Stimulated activated naive B cell treated with anti-CD40 and anti-IgM and Interleukin-4, amounts not matched to agents 10 μg/mL and 1 μg/mL and 100 μg/mL, for 72 hours (primary cell): ENCODE measurements at regions not wholly inside any gene's neighbourhood (a gene's known extent, or its start where the extent isn't known, plus 50 kb on each side); places are given as distances from the start of the nearest gene placed in this dataset.
"Not testable (repeated sequence)": the region's sequence is repeated elsewhere in the genome, so short reads cannot be mapped to it uniquely, and the experiment has no call there.

Experiments
- ATAC-seq, 2 donors: fragments of 150-1000 bp; cut with Tn5 transposase; replicated peaks; 2 replicates each; pipeline ENCODE4 v1.10.0; 2021; ENCODE audit warnings: moderate library complexity in 1 of 2
- DNase-seq: peaks from one replicate; pipeline ENCODE4 v3.0.0; 2021
- H3K27ac Mint-ChIP-seq: one replicate; pipeline ENCODE4 v1.8.0; 2022; ENCODE audit warnings: mild to moderate bottlenecking, mixed read lengths
- H3K27me3 Mint-ChIP-seq, 2 donors: one replicate each; pipeline ENCODE4 v1.8.0; 2022; ENCODE audit warnings: mixed read lengths in 2 of 2
- H3K36me3 Mint-ChIP-seq, 2 donors: one replicate each; pipeline ENCODE4 v1.8.0; 2022; ENCODE audit warnings: mixed read lengths in 2 of 2, mild to moderate bottlenecking in 1 of 2
- H3K4me1 Mint-ChIP-seq, 2 donors: one replicate each; pipeline ENCODE4 v1.8.0; 2022; ENCODE audit warnings: mixed read lengths in 2 of 2, mild to moderate bottlenecking in 1 of 2
- H3K4me3 Mint-ChIP-seq, 2 donors: one replicate each; pipeline ENCODE4 v1.8.0; 2022; ENCODE audit warnings: mild to moderate bottlenecking in 2 of 2, mixed read lengths in 2 of 2, moderate library complexity in 1 of 2
- H3K9me3 Mint-ChIP-seq, 2 donors: one replicate each; pipeline ENCODE4 v1.8.0; 2022; ENCODE audit warnings: mixed read lengths in 2 of 2, mild to moderate bottlenecking in 1 of 2

DNA sequence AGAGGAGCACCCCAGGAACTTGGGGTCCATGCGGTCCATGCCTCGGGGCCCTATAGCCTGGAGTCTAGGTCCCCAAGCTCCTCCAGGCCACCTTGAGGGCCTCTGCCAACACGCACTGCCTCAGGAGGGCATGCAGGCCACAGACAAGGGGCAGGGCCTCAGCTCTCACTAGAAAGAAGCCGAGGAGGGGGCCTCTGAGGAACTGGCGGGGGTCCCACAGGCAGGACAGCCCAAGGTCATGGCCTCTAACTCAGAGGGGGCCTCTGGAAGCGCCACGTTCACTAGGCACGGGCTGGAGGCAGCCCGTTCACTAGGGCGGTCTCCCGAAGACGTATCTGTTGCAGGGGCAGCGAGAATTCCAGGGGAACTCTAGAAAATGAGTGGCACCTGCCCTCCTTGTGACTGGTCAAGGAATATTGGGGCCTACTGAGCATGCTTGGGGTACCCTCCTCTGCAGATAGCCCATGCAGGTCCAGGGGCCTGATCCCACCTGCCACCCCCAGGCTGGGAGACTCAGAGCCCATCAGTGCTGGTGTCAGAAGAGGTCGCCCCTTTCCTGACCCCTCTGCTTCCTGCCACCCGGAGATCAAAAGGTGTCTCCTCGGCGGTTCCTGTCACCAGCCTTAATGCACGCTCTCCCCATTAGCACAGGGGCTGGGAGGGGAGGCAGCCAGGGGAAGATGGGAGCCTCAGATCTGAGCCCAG is 86.7 kb upstream of the RET start:
- DNase-seq (no peak), ATAC-seq (no peak)
- Mint-ChIP-seq H3K4me3 (no peak overlapping the region), H3K9me3 (no peaks in the 10 kb centered on the region), H3K36me3 (no peaks in the 10 kb centered on the region), H3K4me1 (no peaks in the 10 kb centered on the region), H3K27ac (no peak overlapping the region), H3K27me3 (no peaks in the 10 kb centered on the region)

GRCh38 chr10:42990721-42991441 is 86.0 kb upstream of the RET start:
- H3K4me1 Mint-ChIP-seq, result no peaks in the 10 kb centered on the region
- ATAC-seq (no peak), DNase-seq (no peak)

DNA sequence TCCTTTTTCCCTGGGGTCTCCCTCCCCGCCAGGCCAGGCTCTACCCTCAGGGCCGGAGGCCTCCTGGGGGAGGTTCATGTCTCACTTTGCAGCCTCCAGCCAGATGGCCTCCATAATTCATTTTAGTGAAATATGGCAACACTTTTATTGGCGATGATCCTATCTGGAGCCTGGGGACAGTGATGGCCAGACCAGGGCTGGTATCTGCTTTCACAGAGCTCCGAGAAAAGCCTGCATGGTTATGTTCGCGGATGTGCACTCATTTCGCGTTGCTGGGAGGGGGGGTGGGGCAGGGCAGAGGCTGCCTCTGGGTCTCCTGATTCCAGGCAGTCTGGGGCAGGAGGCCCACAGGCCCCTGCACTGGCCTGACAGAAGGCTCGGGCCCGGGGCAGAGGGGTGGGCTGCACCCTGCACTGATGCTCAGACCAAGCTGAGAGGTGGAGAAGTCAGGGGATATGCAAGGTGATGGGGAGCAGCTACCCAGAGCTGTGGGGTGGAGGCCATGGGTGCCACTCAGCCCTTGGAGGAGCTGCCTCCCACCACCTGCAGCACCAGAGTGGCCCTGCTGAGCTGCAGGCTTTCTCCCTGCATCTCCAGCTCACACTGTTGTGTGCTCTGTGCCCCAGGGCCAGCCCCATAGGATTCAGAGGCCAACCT is 85.3 kb upstream of the RET start:
- Mint-ChIP-seq H3K27me3 (no peaks in the 10 kb centered on the region), H3K27ac (no peak overlapping the region), H3K36me3 (no peaks in the 10 kb centered on the region), H3K4me3 (no peak overlapping the region), H3K9me3 (no peaks in the 10 kb centered on the region), H3K4me1 (no peaks in the 10 kb centered on the region)
- DNase-seq, result no peak
- no peak for ATAC-seq

More at GRCh38 chr10:42990721-42991441, 86.0 kb upstream of the RET start:
- Mint-ChIP-seq H3K27me3 (no peaks in the 10 kb centered on the region), H3K36me3 (no peaks in the 10 kb centered on the region), H3K27ac (no peak overlapping the region), H3K9me3 (no peaks in the 10 kb centered on the region), H3K4me3 (no peak overlapping the region)

GRCh38 chr10:42992156-42992956 is 84.5 kb upstream of the RET start:
- H3K4me1 Mint-ChIP-seq, result no peaks in the 10 kb centered on the region
- H3K9me3 Mint-ChIP-seq, result no peaks in the 10 kb centered on the region
- no peak for ATAC-seq
- H3K27ac Mint-ChIP-seq, result no peak overlapping the region
- H3K27me3 Mint-ChIP-seq, result no peaks in the 10 kb centered on the region
- H3K4me3 Mint-ChIP-seq, result no peak overlapping the region
- H3K36me3 Mint-ChIP-seq, result no peaks in the 10 kb centered on the region
- no peak for DNase-seq

- Mint-ChIP-seq H3K4me1 (no peaks in the 10 kb centered on the region), H3K27ac (no peak overlapping the region), H3K9me3 (no peaks in the 10 kb centered on the region), H3K27me3 (no peaks in the 10 kb centered on the region), H3K36me3 (no peaks in the 10 kb centered on the region), H3K4me3 (no peak overlapping the region)
- ATAC-seq (no peak), DNase-seq (no peak)
Observed at GRCh38 chr10:42992957-42993390, 83.9 kb upstream of the RET start.

DNA sequence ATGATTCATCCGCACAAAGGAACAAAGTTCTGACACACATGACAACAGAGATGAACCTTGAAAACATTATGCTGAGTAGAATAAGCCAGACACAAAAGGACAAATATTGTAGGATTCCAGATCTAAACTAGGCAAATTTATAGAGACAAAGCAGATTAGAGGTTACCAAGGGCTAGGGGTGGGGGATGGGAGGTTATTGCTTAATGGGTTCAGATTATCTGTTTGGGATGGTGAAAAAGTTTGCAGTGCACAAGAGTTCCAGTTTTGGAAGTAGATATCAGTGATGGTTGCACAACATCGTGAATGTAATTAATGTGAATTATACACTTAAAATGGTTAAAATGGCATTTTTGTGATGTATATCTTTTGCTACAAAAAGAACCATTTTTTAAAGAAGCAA is 82.0 kb upstream of the RET start:
- ATAC-seq, H3K4me1 Mint-ChIP-seq, H3K27me3 Mint-ChIP-seq, H3K9me3 Mint-ChIP-seq, DNase-seq, H3K27ac Mint-ChIP-seq, H3K4me3 Mint-ChIP-seq, H3K36me3 Mint-ChIP-seq: not testable (repeated sequence)

GRCh38 chr10:42995537-42995936 is 81.3 kb upstream of the RET start:
- H3K27me3 Mint-ChIP-seq, result no peaks in the 10 kb centered on the region
- no peaks in the 10 kb centered on the region for H3K4me1 Mint-ChIP-seq

GRCh38 chr10:42996588-42996987 is 80.3 kb upstream of the RET start:
- ATAC-seq, result no peak
- no peak for DNase-seq
- H3K27me3 Mint-ChIP-seq, result no peaks in the 10 kb centered on the region
- no peaks in the 10 kb centered on the region for H3K4me1 Mint-ChIP-seq
- H3K36me3 Mint-ChIP-seq, result no peaks in the 10 kb centered on the region
- H3K9me3 Mint-ChIP-seq, result no peaks in the 10 kb centered on the region
- H3K4me3 Mint-ChIP-seq, result no peak overlapping the region
- no peak overlapping the region for H3K27ac Mint-ChIP-seq

More at GRCh38 chr10:42995537-42995936, 81.3 kb upstream of the RET start:
- no peak for DNase-seq
- no peak overlapping the region for H3K27ac Mint-ChIP-seq
- no peaks in the 10 kb centered on the region for H3K36me3 Mint-ChIP-seq
- ATAC-seq, result no peak
- no peaks in the 10 kb centered on the region for H3K9me3 Mint-ChIP-seq
- H3K4me3 Mint-ChIP-seq, result no peak overlapping the region

DNA sequence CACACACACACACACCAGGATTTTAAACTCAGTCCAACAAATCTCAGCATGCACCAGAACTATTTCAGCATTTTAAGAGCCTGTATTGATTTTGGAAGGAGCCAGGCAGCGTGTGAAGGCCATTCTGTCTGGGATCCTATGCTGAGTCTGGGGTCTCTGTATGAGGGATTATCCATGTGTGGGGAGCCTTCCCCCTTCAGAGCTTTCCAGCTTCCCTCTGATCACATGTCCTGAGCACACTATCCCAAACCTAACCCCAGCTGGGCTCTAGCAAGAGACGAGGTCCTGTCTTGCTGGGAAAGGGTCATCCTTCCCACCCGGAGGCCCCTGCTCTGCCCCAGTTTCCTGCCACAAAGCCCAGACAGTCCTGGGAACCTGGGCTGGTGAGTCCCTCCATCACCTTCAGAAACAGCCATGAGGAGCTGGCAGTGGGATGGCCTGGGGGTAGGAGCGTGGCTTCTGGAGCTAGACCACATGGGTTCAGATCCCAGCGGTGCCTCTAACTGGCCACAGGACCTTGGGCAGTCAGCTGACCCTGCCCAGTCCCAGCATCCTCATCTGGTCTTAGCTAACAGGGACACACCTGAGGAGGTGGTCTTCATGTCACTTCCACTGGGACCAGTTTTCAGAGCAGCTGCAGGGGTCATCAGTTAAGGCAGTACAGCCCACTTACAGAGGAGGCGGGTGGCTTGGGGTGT is 79.6 kb upstream of the RET start:
- ATAC-seq, result no peak
- Mint-ChIP-seq H3K27me3 (no peaks in the 10 kb centered on the region), H3K9me3 (no peaks in the 10 kb centered on the region), H3K27ac (no peak overlapping the region), H3K36me3 (no peaks in the 10 kb centered on the region), H3K4me3 (no peak overlapping the region), H3K4me1 (no peaks in the 10 kb centered on the region)
- DNase-seq, result no peak

- Mint-ChIP-seq H3K27ac (no peak overlapping the region), H3K9me3 (no peaks in the 10 kb centered on the region), H3K4me3 (no peak overlapping the region), H3K27me3 (no peaks in the 10 kb centered on the region), H3K36me3 (no peaks in the 10 kb centered on the region), H3K4me1 (no peaks in the 10 kb centered on the region)
- no peak for DNase-seq
- no peak for ATAC-seq
Observed at GRCh38 chr10:42997849-42998165, 79.1 kb upstream of the RET start.

- no peaks in the 10 kb centered on the region for H3K27me3 Mint-ChIP-seq
- no peaks in the 10 kb centered on the region for H3K4me1 Mint-ChIP-seq
- no peak overlapping the region for H3K4me3 Mint-ChIP-seq
- no peaks in the 10 kb centered on the region for H3K9me3 Mint-ChIP-seq
- H3K36me3 Mint-ChIP-seq, result no peaks in the 10 kb centered on the region
- no peak overlapping the region for H3K27ac Mint-ChIP-seq
- ATAC-seq (no peak), DNase-seq (no peak)
Observed at GRCh38 chr10:42998481-42999384, 78.1 kb upstream of the RET start.

DNA sequence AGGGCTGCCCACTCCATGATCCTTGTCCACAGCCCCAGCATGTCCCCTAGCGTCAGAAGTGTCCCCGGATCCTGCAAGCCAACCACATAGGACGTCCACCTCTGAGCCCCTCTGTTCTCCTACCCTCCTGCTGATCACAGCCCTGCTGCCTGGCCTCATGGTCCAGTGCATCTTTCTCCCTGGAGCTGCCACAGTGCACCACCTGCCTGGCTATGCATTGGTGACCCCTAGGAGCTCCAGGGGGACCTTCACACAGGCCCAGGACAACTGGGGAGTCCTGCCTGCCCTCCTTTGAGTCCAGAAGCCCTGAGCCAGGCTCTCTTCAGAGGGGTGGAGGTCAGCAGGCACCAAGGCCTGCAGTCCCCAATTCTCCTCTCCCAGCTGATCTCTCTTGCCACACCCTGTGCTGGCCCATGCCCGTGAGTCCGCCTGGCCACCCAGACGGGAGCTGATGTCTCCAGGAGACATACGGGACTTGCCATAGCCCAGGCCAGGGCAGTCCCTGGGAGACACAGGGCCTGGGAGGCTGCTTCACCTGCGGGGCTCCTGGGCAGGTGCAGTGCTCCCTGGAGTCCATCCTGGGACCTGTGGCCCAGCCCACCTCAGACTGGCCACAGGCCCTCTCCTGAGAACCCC is 77.4 kb upstream of the RET start:
- ATAC-seq, result no peak
- H3K36me3 Mint-ChIP-seq, result no peaks in the 10 kb centered on the region
- no peak overlapping the region for H3K27ac Mint-ChIP-seq
- H3K4me3 Mint-ChIP-seq, result no peak overlapping the region
- DNase-seq, result no peak
- H3K9me3 Mint-ChIP-seq, result no peaks in the 10 kb centered on the region
- H3K4me1 Mint-ChIP-seq, result no peaks in the 10 kb centered on the region
- H3K27me3 Mint-ChIP-seq, result no peaks in the 10 kb centered on the region

DNA sequence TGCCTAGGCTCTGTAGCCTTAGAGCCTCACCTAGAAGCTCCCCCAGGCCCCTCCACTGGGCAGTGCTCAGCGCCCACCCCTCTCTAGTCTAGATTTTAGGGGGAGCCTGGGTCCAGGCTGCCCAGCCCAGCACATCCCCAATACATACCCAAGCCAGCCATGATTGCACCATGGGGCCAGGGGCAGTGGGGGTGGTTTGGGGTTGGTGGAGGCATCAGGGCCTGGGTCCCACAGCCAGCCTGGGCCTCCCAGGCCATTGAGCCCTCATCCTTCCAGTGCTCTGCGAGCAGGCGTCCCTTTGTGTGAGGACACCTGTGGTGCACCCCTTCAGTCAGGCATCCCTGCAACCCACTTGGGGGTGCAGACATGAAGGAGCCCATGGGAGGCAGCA is 76.9 kb upstream of the RET start:
- Mint-ChIP-seq H3K4me3 (no peak overlapping the region), H3K27ac (no peak overlapping the region), H3K36me3 (no peaks in the 10 kb centered on the region), H3K4me1 (no peaks in the 10 kb centered on the region), H3K27me3 (no peaks in the 10 kb centered on the region), H3K9me3 (no peaks in the 10 kb centered on the region)
- DNase-seq (no peak), ATAC-seq (no peak)
